ENCODE measurements at regions not wholly inside any gene's neighbourhood (a gene's known extent, or its start where the extent isn't known, plus 50 kb on each side); places are given as distances from the start of the nearest gene placed in this dataset.

GRCh38 chr2:94960266-94960665 lies 65.2 kb upstream of the MAL start:
- Histone ChIP-seq H3K4me1 (ENCODE audit: low read depth) (no peaks in the 10 kb centered on the region), H3K4me3 (no peak overlapping the region), H3K9me3 (no peaks in the 10 kb centered on the region), H3K36me3 (ENCODE audit: low read depth) (no peaks in the 10 kb centered on the region)
- intact Hi-C loops (cut with DNase I, micrococcal nuclease), result no loop called here
- TF ChIP-seq CTCF (IDR thresholded peaks at IDR 0.05), result no peak
- no peak for DNase-seq
- no peak for ATAC-seq

DNA sequence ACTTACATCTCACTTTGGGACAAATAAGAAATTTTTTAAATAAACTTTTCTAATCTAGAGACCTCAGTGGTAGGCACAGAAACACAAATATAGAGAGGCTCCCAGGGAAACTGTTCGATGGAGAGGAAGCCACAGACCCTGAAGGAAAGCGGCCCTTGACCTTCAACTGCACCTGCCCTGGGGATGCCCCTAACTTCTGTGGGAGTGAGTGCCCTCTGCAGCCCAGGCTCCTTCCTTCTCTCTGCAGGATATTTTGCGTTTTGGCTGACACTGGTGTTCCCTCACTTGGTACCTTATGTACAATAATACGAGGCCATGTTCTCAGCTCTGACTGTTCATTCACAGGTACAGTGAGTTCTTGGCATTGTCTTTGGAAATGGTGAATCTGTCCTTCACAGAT lies 64.8 kb upstream of the MAL start:
- Histone ChIP-seq H3K36me3 (ENCODE audit: low read depth) (no peaks in the 10 kb centered on the region), H3K9me3 (no peaks in the 10 kb centered on the region), H3K4me1 (ENCODE audit: low read depth) (no peaks in the 10 kb centered on the region), H3K4me3 (no peak overlapping the region)
- no peak for DNase-seq
- no peak for TF ChIP-seq CTCF (IDR thresholded peaks at IDR 0.05)
- no peak for ATAC-seq
- intact Hi-C loops (cut with DNase I, micrococcal nuclease), result no loop called here

DNA sequence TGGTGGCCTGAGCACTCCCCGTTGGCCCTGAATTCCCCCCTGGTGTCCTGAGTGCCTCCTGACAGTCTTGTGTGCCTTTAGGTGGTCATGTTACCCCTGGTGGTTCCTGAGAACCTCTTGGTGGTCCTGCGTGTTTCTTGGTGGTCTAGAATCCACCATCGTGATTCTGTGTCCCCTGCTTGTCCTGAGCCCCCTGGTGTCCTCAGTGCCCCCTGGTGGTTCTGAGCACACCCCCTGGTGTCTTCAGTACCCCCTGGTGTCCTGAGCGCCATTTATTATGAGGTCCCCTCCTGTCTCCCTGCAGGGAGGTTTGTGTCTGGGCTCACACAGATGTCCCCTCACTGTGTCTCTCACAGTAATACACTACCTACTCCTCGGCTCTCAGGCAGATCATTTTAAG lies 61.3 kb upstream of the MAL start:
- intact Hi-C loops (cut with DNase I, micrococcal nuclease), result no loop called here
- no peaks in the 10 kb centered on the region for H3K36me3 ChIP-seq (ENCODE audit: low read depth)
- no peak overlapping the region for H3K4me3 ChIP-seq
- DNase-seq (no peak), ATAC-seq (no peak)
- no peak for TF ChIP-seq CTCF (IDR thresholded peaks at IDR 0.05)
- H3K4me1 ChIP-seq (ENCODE audit: low read depth), result no peaks in the 10 kb centered on the region
- no peaks in the 10 kb centered on the region for H3K9me3 ChIP-seq

- Histone ChIP-seq H3K4me1 (ENCODE audit: low read depth) (no peaks in the 10 kb centered on the region), H3K4me3 (no peak overlapping the region), H3K9me3 (no peaks in the 10 kb centered on the region), H3K36me3 (ENCODE audit: low read depth) (no peaks in the 10 kb centered on the region)
- DNase-seq (no peak), ATAC-seq (no peak)
- TF ChIP-seq CTCF (IDR thresholded peaks at IDR 0.05), result no peak
- intact Hi-C loops (cut with DNase I, micrococcal nuclease), result no loop called here
These were observed 58.8 kb upstream of the MAL start for GRCh38 chr2:94966689-94967088.

DNA sequence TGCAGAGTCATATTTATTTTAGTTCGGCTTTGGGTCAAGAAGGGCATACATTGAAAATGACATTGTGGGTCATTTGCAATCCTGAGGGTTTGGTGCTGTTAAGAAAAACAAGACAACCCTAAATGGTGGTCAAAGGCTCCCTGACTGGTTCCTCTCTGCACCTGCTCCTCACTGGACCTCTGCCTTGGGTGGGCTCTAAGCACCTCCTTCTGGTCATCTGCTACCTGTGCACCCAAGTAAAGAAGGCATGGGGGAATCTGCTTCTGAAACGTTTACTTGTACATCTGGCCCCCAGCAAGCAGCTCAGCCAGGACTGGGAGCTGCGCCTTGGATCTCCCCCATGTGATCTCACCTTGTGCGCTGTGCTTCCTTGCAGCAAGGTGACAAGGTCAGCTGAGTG lies 55.2 kb upstream of the MAL start:
- no peak for ATAC-seq
- intact Hi-C loops (cut with DNase I, micrococcal nuclease), result no loop called here

More for the DNA sequence above, 55.2 kb upstream of the MAL start:
- DNase-seq, result no peak
- Histone ChIP-seq H3K4me1 (ENCODE audit: low read depth) (no peaks in the 10 kb centered on the region), H3K4me3 (no peak overlapping the region), H3K36me3 (ENCODE audit: low read depth) (no peaks in the 10 kb centered on the region), H3K9me3 (no peaks in the 10 kb centered on the region)
- no peak for TF ChIP-seq CTCF (IDR thresholded peaks at IDR 0.05)
